GM18867 (cell line): ENCODE measurements at regions not wholly inside any gene's neighbourhood (a gene's known extent, or its start where the extent isn't known, plus 50 kb on each side); places are given as distances from the start of the nearest gene placed in this dataset.
A peak's percentile ranks its signal among the peaks of the same experiment; 100 is the strongest.
"Not testable (repeated sequence)": the region's sequence is repeated elsewhere in the genome, so short reads cannot be mapped to it uniquely, and the experiment has no call there.

ENCODE experiments used
- ATAC-seq: cut with Tn5 transposase; IDR thresholded peaks from one replicate; pipeline ENCODE4 v1.9.1; 2021; ENCODE audit warnings: mild to moderate bottlenecking, moderate library complexity; ENCODE audit not compliant: unreplicated experiment

DNA sequence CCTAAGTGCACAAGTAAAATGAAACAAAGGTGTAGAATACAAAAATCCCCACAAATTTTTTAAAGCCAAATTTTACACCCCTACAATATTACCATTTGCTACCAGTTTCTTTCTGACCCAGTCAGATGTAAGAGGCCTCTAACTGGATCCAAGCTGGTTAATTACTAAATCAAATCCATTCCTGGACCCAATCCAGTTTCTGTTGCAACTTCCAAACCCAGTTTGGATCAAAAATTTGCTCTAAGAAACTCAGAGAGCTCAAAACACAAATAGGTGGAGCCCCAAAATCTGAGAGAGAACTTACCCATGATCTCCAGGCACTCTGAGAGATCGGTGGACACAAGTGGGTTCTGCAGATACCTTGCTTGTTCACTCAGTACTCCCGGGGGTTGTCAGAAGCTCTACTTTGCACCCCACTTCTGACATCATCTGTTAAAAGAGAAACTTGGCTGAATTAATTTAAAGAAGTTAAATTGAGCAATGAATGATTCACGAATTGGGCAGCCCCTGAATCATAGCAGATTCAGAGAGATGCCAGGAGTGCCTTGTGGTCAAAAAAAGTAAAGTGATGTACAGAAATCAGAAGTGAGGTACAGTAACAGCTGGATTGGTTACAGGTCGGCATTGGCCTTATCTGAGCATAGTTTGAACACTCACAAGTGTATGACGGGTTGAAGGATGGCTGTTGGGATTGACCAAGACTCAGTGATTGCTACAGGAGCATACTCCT lies 448.0 kb downstream of the KCNT2 start:
- no peak for ATAC-seq

DNA sequence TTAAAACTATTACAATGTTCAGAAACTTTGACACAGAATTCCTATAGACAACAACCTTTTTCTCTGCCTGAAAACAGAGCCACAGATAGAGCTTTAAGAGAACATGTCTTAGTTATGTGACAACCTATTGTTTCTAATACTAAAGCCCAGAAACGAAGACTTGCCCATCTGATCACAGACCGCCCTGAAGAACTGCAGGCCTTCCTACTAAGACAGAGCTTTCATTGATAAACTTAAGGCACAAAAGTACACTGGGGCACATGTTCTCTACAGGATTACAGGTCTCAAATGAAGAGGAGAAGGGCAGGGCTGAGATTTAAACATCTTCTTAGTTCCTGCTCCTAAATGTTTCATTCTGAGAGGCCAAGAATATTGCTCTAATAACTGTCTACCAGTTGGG lies 452.7 kb downstream of the KCNT2 start:
- ATAC-seq, result no peak

- peak; percentile 75 for ATAC-seq
Measured at GRCh38 chr1:196152975-196153374, 455.3 kb downstream of the KCNT2 start.

DNA sequence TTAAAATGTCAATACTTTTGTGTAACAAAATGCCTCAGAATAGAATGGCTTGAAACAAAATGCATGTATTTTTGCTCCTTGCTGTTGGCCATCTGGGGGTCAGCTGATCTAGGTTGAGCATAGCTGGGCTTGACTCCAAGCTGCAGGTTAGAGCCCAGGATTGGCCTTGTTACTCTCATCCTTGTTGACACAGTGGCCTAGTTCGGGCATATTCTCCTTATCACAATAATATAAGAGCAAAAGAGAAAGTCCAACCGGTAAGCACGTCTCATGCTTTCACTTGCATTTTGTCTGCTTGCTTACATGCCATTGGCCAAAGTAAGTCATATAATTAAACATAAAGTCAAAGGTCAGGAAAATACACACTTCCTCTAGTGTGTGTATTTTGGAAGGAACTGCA lies 456.2 kb downstream of the KCNT2 start:
- peak; percentile 73 for ATAC-seq

DNA sequence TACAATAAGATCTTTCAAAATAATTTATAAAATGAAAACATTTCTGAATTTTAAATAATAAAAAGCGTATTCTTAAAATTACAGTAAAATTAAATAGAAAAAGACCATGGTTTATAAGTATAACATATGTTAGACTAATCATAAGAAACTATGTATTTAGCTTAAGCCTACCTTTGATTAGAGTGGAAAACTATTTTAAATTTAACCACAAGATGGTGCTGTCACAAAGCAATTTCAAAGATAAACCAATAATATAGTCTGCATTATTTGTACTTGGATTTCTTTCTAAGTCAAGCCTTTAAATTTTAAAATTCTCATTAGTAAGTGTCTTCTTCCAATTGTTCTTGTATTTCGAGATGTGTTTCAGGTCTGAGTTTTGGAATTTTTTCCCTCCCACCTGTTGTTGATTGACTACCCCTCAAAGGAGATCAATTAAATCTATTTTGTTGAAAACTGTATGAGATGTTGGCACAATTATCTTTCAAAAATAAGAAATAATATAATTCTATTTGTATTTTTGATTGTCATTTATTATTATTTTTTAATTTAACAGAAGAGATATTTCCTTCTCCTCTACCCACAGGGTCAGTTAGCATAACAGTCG lies 459.8 kb downstream of the KCNT2 start:
- ATAC-seq, result peak; percentile 36

DNA sequence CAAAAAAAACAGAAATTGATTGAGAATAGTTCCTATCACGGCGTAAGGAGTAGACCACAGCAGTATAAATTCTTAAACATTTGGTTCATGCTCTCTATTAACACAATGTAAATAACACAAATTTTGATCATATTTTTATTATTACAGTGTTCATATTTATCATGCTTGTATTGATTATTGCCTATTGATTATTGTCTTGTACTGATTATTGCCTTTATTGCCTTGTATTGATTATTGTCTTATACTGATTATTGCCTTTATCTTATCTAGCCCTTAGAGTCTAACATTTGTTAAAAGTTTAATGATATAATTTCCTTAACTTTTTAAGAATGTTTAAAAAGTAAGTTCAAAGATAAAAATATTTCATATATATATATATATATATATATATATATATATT lies 460.7 kb downstream of the KCNT2 start:
- ATAC-seq, result no peak

DNA sequence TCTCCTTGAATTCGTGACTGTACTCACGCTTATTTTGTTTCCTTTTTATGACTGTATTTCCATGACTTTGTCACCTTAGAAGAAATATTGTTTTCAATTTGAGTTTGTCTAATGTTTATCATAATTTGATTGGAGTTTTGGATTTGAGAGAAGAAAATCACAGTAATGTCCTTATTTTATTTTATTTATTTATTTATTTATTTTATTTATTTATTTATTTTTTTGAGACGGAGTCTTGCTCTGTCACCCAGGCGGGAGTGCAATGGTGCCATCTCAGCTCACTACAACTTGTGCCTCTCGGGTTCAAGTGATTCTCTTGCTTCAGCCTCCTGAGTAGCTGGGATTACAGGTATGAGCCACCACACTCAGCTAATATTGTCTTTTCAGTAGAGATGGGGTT lies 463.1 kb downstream of the KCNT2 start:
- not testable (repeated sequence) for ATAC-seq

- ATAC-seq, result no peak
Measured at GRCh38 chr1:196144588-196144987, 463.7 kb downstream of the KCNT2 start.

DNA sequence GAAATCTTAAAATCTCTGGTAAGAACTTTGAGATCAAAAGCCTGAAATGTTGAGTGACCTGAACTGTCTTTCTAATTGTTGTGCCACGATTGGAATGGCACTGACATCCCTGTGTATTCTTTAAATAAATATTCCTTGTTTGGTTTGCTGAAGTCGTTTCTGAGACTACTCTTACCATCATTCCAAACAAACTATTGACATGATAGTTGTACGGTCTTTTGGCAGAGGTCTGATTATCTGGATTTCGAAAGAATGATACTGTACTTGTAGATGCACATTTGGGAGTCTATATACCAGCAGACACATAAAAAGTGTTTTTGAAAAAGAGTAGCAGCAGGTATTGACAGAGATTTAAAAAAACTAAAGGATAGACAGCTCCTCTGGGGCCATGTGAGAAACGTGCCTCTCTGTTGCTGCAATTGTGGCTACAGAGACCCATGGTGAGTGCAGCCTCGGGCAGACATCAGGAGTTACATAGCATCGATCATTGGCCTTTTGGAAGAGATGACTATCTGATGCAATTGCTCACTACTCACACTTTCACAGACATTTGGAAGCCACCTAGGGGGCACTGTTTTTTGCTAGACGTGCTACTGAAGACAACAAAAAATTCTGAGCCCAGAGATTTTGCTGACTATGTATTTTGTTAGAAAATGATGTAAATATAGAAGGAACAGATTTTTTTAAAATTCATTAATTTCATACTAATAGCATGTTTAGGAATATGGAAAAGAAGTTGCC lies 464.5 kb downstream of the KCNT2 start:
- peak; percentile 39 for ATAC-seq

- ATAC-seq, result no peak
Measured at GRCh38 chr1:196142111-196142640, 466.1 kb downstream of the KCNT2 start.

GRCh38 chr1:196136396-196136795 lies 471.8 kb downstream of the KCNT2 start:
- no peak for ATAC-seq

DNA sequence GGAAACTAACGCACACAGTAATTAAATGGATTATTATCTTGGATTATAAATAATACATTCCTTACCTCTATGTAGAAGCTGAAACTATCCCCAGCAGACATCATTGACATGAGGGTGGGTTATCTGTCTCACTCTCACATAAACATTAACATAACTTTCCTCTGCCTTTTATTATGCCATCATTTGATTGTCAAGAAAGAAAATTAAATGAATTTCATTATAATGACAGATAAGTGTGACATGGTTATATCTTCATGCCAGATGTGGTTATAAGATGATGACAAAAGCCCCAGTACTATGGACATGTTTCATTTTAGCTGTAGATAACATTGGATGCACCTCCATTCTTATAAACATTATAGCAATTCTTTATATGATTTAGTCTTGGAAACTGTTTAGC lies 476.5 kb downstream of the KCNT2 start:
- ATAC-seq, result no peak

- ATAC-seq, result no peak
Measured at GRCh38 chr1:196128835-196129234, 479.4 kb downstream of the KCNT2 start.

GRCh38 chr1:196121181-196121580 lies 487.1 kb downstream of the KCNT2 start:
- no peak for ATAC-seq

DNA sequence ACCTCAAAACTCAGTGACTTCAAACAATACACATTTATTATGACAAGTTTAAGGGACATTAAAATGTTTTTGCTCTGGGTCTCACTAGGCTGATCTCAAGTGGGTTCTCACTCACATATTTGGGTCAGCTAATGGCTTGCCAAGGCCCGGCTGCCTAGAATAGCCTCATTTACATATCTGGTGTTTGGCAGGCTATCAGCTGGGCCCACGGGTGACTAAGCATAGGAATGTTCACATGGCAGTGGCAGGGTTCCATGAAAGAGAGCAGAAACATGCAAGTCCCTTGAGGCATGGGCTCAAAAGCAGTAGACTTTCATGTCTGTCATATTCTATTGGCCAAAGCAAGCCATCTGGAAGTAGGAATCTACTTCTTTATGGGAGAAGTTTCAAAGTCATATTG lies 492.6 kb downstream of the KCNT2 start:
- no peak for ATAC-seq

DNA sequence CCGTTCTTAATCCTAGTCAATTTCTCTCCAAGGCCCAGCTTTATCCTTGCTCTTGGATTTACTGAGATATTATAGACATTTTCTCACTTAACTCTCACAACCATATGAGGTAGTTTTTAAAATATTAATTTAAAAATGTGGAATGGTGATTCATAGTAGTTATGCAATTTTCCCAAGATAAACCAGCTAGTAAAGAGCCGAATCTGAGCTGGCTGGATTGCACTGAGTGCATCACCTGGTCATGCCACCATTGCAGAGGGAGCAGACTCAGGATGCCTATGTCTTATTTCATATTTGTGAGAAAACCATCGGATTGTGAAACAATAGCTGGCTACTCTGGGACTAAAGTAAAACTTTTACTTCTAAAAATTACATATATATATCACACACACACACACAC lies 494.0 kb downstream of the KCNT2 start:
- ATAC-seq, result no peak

DNA sequence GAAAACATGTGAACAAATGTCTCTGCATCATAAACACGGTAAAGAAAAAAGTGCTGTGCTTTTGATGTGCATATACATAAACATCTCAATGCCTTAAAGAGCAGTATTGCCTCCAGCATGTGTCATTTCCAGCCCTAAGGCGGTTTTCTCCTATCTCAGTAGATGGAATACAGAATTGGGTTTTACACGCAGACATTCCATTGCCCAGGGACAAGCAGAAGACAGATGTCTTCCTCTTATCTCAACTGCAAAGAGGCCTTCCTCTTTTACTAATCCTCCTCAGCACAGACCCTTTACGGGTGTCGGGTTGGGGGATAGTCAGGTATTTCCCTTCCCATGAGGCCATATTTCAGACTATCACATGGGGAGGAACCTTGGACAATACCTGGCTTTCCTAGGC lies 499.2 kb downstream of the KCNT2 start:
- ATAC-seq, result not testable (repeated sequence)

- ATAC-seq, result no peak
Measured at GRCh38 chr1:196105901-196106300, 502.3 kb downstream of the KCNT2 start.

DNA sequence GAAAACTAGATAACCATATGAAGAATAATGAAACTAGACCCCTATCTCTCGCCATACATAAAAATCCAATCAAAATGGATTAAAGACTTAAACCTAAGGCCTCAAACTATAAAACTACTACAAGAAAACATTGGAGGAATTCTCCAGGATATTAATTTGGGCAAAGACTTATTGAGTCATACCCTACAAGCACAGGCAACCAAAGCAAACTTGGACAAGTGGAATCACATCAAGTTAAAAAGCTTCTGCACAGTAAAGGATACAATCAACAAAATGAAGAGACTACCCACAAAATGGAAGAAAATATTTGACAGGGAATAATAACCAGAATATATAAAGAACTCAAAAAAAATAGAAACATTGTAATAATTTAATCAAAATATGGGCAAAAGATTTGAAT lies 505.4 kb downstream of the KCNT2 start:
- ATAC-seq, result no peak

DNA sequence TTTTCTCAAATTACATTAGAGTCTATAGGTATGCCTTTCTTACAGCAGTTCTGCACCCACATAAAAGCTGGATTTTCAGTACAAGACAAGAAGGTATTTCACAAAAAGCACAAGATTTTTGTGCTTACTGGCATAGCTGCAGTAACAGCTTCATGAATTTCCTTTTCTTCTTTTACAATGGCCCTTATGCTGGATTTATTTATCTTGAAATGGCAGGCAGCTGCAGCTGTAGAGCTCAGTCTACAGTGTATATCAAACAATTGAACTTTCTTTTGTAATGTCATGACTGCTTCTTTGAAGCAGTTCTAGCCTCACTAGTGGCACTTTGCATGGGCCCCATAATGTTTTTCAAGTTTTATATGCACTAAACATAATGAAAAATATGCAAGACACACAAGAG lies 510.2 kb downstream of the KCNT2 start:
- no peak for ATAC-seq

DNA sequence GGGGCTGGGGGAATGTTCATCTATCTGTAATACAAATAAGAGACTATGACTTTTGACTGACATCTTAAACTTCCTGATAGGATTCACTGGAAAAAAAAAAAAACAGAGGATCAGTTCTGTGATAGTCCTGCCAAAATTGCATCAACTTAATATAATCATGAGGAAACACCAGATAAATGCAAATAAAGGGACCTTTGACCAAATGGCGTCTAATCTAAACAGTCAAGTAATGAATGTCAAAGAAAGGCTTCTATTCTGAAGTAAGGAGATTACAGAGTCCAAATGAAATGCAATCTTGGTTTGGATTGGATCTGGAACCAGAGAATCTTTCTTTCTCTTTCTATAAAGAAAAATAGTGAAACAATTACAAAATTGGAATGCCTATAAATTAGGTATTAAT lies 513.4 kb downstream of the KCNT2 start:
- no peak for ATAC-seq
